HG02588 (cell line): ENCODE measurements at regions not wholly inside any gene's neighbourhood (a gene's known extent, or its start where the extent isn't known, plus 50 kb on each side); places are given as distances from the start of the nearest gene placed in this dataset.

Experiments
- ATAC-seq: cut with Tn5 transposase; IDR thresholded peaks from one replicate; pipeline ENCODE4 v1.9.1; 2021; ENCODE audit warnings: mild to moderate bottlenecking, moderate library complexity; ENCODE audit not compliant: unreplicated experiment

DNA sequence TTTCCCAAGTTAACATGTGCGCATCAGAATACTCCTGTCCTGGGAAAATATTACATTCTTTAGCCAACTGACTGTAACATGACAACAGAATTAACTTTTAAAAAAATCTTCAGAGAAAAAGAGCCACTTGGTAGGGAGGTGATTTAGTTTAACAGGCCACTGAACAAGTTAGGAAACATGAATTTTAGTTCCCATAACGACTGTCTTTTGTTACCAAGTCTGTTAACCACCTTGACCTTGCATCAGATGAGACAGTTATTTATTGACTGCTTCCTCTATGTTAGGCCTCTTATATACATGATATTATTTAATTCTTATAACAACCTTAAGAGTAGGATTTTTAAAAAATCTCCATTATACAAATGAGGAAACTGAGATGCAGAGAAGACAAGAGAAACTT lies 268.6 kb downstream of the NDFIP2 start:
- no peak for ATAC-seq

DNA sequence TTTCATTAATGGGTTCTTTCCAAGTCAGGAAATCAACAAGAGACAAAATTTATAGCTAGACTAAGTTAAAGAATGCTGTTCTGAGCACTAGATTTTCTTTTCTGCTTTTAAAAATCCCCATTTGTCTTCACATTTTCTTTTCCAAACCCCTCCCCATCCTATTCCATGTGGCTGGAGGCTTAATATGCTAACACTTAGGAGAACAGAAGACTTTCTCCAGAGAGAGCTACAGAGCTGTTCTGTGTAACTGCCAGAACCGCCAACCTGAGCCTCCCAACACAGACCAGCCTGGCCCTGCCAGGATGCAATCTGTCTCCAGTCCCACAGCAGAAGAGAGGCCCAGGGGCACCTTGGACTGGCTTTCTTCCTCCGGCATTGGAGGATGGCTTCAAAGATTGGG lies 264.1 kb downstream of the NDFIP2 start:
- ATAC-seq = no peak

DNA sequence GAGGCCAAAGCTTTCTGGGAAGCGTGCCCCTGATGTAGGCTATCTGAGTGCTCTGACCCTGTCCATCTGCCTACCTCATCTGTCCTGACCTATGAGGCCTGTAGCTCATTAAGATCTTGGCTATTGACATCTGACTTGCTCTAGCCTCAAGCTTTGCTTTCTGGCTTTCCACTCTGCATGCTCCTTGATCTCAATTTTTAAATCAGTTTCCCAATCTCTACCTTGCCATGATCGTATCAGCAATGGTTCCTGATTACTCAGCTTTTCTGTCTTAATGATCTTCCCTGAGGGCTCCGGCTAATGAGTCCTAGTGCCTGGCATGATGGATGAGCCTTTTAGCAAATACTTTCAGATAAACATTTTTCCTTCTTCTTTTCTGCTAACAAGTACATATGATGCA lies 262.0 kb downstream of the NDFIP2 start:
- ATAC-seq = no peak

DNA sequence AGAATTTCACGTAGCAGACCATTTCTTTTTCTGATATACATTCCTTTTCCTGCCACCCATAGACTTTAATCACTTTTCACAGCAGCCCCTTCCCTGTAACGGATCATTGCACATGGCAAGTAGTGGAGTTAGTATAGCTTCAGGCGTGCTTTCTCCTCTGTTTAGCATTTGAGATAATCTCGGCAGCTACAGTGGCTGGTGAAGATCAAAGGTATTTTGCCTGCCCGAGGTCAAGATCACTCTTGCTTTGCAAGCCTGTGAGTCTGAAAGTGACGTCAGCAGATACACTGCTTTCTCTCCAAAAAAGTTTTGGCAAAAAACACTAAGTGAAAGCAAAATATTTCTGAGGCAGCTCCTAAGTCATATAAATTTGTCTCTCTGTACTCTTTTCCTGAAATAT lies 260.0 kb downstream of the NDFIP2 start:
- ATAC-seq = no peak

DNA sequence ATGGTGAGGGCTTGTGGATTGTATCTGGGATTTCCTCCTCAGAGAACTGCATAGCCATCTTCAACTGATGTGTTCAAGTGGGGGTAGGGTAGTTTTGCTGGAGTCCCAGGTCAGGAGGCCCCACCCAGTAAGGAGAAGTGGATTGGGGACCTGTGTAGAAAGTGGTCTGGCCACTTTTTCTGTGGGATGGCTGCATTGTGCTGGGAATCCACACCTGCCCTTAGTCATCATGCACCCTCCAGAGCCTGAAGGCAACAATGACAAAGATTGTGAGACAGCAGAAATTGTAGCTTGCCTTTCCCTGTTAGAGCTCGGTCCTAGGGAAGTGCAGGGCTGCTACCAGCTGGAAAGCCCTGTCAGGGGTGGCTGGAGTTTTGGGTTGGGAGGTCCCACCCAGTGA lies 255.4 kb downstream of the NDFIP2 start:
- ATAC-seq = no peak

DNA sequence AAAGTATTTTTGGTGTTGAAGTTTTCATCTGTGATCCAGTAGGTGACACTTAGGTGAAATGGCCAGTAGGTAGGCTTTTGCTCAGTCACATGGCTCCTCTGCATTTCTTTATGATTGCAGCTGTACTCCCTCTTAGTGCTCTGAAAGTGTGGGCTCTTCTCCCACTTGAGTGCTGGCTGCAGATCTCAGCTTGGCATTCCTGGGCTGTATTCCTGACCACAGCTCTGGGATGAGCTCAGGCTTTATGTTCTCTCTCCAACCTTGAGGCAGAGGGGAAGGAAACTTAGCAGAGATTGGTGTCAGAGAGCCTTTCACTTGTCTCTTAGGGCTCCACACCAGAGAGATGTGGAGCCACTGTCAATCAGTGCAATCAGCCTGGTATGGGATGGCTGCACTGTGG lies 254.3 kb downstream of the NDFIP2 start:
- no peak for ATAC-seq

DNA sequence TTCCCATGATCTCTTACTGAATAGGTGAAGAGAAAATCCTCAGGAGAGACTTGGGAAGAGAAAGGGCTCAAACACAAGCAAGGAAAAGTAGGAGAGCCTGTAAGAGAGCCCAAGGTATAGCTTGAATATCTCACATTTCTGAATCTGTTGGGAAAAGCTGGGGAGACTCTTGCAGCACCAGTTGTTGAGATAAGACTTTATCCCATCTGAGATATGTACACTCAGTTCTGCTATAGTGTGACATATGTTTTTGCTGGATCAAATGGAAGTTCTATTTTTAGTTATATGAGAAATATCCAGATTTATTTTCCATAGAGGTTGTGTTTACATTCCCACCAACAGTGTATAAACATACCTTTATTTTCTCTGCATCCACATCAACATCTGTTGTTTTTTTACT lies 246.1 kb downstream of the NDFIP2 start:
- no peak for ATAC-seq

DNA sequence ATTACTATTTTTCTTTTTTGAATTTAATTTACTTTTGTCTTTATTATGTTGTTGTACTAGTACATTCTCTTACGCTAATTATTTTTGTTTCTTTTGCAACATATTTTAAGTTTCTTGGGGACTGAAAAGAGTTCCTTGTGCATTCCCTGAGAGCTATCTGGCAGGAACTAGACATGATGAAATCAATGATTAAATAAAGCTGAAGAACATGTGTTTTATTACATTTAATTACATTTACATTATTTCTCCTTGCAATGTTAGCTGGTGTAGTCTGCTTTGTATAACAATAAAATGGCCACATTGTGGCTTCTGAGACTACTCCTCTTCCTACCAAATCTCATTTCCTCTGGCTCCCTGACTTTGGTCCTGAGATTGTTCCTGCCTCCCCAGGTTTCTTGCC lies 244.9 kb downstream of the NDFIP2 start:
- no peak for ATAC-seq

DNA sequence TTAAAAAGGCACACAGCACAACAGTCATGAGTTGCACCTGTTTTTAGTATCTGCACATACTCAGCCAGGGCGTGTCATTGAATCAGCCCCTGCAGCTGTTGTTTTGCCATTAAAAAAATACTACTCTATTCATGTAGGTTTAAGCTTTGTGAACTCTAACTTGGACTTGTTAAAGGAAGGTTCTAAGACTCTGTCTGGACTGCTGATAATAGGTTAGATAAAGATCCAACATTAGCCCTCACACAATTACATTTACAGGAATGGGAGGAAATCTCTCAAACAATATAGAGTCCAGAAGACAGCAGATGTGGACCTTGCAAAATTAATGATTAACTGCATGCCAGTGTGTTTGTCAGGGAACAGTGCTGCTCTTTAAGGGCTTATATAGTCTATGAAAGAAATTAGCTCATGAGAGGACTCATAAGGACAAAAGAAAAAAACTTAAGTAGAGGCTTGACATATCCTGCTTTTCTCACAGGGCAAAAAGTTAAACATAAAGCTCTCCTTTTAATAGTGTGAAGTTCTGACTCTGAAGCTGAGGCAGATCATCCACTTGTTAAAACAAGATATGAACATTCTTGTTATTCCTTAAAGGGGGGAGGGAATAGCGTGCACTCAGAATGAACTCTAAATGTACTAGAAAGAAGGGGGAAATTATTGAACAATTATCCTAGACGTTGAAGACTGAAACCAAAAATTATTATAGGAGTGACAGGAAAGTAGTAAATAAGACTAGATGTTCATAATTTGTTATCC lies 243.6 kb downstream of the NDFIP2 start:
- no peak for ATAC-seq

DNA sequence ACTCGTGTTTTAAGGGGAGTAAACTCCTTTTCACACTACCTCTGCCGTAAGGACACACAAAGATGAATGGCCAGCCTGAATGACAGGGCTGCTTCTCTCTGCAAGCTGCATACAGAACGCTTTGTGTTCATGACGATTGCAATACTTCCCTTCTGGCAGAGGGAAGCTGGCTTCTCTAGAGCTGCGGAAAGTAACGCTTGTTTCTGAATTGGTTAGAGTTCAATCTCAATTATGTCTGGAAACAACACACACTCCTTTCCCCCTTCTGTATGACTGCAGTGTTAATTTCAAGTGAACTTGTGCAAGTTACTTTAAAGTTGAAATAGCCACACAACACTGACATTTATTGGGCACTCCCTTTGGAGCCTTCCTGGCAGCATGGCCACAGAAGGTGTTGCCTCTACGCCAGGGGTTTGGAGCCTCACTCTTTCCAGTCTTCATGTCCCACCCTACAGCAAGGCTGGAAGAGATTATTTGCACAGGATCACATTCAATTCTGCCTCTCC lies 242.6 kb downstream of the NDFIP2 start:
- ATAC-seq = no peak

DNA sequence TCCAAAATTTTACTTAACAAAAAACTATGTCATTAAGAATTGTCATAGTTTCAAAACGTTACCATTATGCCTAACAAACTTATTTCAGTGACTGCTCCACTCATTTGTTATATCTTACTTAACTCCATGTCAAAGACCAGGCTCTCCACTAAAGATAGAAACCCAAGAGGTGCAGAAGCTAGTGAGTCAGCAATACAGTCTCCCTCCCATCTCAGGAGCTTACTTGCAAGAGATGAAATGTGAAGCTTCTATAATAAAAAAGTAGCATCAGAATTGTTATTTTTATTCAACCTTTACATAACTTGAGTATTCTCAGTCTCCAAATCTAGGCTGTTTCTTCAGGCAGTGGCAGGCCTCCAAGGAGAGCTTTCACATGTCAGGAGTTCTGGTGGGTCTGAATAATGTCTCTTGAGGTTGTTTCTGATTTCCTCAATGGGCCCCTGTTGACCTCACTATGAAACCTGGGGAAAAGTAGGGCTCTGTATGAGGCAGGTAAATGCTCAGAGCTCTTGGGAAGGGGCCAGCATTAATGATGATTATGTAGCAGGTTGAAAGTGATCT lies 242.0 kb downstream of the NDFIP2 start:
- no peak for ATAC-seq

DNA sequence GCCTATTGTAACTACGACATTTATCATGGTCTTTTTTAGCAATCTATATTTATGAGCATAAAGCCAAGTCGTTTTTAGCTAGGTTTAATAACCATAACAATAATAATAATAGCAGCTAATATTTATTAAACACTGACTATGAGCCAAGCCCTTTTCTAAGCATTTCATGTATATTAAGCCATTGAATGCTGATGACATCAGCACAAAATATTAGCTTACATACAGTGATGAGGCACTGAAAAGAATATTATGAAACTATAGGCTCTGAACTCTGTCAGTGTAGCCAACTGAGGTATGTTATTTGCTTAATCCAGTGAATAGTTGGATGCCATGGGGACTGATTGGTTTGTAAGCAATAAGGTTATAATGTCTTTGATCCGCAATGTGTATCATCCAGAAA lies 235.2 kb downstream of the NDFIP2 start:
- no peak for ATAC-seq

DNA sequence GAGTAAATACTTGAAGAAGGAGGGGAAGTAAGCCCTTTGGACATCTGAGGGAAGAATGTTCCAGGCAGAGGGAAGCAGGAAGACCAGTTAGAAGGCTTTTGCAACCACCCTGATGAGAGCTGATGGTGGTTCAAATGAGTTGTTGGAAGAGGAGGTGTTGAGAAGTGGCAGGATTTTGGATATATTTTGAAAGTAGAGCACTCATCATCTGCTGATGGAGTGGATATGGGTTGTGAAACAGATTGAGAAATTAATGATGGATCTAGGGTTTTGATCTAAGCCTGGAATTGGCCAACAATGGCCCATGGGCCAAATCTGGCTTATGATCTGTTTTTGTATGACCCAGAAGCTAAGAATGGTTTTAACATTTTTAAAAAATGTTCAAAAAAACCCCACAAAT lies 230.7 kb downstream of the NDFIP2 start:
- no peak for ATAC-seq

DNA sequence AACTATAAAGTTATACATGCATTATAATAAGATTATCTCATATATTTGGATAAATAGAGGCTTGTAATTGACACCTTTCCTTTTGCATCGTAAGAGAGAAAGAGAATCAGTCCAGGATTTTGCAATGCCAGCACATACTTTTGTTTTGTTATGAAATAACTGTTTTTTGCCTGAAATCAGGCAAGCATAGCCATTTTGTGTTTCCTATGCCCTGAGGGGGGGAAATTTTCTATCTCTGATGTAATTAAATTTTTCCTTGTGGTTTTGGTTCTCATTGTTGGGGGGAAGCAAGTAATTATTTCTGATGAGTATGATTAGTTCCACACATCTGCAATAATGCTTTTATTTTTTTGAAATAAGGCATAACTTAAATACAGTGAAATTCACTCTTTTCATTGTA lies 229.4 kb downstream of the NDFIP2 start:
- no peak for ATAC-seq

DNA sequence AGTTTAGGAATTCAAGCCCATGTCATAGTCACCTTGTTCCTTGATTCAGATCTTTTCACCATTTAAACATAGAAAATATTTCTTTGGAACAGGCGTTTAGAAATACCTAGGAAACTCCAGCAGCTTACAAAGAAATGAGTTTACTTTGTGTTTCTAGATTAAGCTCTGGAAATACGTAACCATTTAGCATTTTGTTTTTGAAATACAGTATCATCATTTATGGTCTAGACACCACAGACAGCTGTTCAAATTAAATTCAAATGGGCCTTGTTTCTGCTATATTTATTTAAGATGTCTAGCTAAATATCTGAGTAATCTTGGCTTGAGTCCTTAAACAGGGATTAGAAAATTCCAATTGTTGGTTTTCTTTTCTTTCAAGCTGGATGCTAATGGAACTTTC lies 228.5 kb downstream of the NDFIP2 start:
- no peak for ATAC-seq

DNA sequence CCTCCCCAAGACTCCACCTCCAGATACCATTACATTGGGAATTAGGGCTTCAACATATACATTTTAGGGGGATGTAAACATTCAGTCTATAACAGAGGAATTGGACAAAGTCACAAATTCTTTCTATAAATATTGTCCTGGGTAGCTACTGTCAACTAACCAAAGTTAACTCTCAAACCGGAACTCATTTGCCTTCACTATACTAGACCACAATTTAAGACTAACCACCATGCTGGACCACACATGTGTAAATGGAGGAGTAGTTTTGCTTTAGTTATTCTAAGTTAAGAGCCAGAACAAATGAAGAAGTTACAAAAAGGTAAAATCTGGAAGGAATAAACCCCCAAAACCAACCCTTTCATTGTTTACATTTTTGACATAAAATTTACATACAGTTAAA lies 222.8 kb downstream of the NDFIP2 start:
- ATAC-seq = peak; percentile 77

DNA sequence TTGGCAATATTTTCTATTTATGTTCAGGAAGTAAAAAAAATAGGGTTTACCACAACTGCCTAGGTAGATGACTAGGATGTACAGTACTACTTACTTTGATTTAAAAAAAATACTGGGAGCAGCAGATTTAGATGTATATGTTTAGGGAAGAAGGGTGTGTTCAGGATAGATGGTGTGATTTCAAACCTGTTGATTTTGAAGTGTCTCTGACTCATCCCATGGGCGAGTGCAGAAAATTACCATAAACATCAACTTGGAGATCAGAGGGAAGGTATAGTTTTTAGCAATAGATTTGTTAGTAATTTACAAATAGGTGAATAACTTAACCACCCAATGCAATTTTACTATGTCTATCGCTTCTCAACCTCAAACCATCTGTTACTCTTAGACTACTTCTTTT lies 214.8 kb downstream of the NDFIP2 start:
- no peak for ATAC-seq

DNA sequence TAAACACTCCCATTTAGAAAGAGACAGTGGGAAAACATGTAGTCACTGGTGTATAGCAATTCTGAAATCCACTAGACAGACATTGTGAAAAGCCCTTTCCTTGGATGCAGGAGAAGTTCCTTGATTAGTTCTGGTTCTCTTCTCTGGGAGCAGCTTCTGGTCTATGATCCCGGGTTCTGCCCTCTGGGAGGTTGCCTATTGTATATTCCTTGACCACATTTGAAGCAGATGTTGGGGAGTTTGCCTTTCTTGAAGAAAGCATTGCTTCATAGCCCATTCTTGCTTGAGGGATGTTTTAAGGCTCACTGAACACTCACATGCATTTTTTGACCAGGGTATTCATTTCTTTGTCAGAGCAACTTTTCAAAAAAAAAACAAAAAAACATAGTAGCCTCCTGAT lies 211.9 kb downstream of the NDFIP2 start:
- ATAC-seq = no peak

DNA sequence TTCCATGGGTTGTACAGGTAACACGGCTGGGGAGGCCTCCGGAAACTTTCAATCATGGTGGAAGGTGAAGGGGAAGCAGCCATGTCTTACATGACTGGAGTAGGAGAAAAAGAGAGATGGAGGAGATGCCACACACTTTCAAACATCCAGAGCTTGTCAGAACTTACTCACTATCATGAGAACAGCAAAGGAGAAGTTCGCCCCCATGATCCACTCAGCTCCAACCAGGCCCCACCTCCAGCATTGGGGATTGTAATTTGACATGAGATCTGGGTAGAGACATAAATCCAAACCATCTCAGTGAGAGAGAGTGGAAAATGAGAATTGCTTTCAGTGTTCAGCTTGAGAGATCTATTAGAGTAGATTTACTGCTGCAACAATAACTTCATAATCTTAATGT lies 210.9 kb downstream of the NDFIP2 start:
- no peak for ATAC-seq

DNA sequence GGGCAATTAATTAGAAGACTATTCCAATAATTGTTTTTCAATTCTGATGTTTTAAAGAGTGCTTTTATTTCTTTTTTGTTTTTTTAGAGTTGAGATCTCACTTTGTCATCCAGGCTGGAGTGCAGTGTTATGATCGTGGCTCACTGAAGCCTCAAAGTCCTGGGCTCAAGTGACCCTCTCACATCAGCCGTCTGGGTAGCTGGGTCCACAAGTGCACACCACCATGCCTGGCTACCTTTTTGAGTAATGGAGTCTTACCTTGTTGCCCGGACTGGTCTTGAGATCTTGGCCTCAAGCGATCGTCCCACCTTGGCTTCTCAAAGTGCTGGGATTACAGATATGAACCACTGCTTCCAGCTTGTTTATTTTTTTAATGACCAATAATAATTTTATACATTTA lies 207.8 kb downstream of the NDFIP2 start:
- ATAC-seq = no peak

DNA sequence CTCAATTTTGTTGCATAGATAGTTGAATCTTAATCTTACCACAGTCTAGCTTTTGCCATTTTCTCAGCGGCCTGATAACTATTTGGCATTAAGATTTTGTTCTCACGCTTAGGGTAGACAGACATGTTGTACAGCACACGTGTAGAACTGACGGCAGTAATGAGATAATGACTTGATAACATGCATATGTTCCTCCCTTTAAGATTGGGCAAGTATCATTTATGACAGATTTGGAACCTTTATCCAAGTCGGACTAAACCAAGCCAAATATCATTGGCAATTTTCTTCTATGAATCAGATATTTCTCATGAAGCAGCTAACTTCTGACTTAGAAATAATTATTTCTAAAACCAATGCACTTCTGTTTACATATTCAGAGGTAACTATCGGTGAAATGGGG lies 205.5 kb downstream of the NDFIP2 start:
- no peak for ATAC-seq

DNA sequence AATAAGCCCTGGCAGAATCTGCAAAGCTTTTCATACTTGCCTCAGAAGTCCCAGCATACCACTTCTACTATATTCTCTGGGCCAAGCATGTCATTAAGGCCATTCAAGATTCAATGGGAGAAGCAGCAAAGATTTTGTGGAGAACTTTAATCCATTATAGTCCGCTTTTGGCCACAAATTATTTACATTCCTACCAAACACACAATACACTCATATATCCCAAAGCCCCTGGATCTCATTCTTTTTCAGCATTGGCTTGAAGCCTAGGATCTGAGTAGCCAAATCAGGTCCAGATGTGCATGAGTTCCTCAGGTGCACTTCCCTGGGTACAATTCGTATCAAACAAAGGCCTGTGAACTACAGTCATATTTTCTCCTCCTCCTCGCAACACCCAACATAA lies 203.4 kb downstream of the NDFIP2 start:
- ATAC-seq = no peak

DNA sequence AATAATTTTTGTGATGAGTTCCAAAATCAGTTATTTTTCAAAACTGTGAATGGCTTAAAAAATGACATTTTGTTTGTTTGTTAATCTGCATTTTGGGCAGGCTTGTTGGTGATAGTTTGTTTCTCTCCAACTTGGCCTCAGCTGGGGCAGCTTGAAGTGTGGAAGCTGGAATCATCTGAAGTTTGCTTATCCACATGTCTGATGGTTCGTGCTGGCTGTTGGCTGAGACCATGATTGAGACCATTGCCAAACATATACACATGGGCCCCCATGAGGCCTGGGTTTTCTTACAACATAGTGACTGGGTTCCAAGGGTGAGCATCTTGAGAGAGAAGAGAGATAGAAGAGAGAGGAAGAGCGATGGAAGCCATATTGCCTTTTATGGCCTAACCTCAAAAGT lies 201.2 kb downstream of the NDFIP2 start:
- no peak for ATAC-seq
